ENCODE measurements at regions not wholly inside any gene's neighbourhood (a gene's known extent, or its start where the extent isn't known, plus 50 kb on each side); places are given as distances from the start of the nearest gene placed in this dataset.

- TF ChIP-seq EZH2phosphoT487 (IDR thresholded peaks at IDR 0.05): no peak
- no peak for TF ChIP-seq CTCF (IDR thresholded peaks at IDR 0.05)
These were observed 63.7 kb upstream of the NPAS1 start for GRCh38 chr19:46955813-46956371.

All from neural progenitor cell (in vitro differentiated cells).